ENCODE measurements at regions not wholly inside any gene's neighbourhood (a gene's known extent, or its start where the extent isn't known, plus 50 kb on each side); places are given as distances from the start of the nearest gene placed in this dataset.
"Not testable (repeated sequence)": the region's sequence is repeated elsewhere in the genome, so short reads cannot be mapped to it uniquely, and the experiment has no call there.

DNA sequence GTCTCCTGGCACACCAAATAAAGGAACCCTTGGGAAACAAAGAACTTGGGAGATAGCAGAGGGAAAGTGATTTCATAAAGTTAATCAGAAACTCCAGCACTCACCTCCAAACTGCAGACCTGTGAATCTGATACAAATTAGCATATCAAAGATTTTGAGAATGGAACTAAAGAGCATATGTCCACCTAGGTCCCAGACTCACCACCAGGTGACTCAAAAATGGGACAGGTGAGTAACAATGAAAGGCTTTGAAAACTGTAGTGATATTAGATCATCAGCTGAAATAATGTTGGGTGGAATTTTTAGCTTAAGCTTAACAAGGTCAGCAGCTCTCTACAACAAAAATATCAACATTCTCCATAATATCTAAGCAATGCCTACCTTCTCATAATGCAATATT is 214.8 kb downstream of the RERGL start:
- H3K4me1 ChIP-seq = no peaks in the 10 kb centered on the region
- intact Hi-C loops (cut with DNase I; ENCODE audit: low total_unique reads) = no loop called here
- TF ChIP-seq, protein P1, sequence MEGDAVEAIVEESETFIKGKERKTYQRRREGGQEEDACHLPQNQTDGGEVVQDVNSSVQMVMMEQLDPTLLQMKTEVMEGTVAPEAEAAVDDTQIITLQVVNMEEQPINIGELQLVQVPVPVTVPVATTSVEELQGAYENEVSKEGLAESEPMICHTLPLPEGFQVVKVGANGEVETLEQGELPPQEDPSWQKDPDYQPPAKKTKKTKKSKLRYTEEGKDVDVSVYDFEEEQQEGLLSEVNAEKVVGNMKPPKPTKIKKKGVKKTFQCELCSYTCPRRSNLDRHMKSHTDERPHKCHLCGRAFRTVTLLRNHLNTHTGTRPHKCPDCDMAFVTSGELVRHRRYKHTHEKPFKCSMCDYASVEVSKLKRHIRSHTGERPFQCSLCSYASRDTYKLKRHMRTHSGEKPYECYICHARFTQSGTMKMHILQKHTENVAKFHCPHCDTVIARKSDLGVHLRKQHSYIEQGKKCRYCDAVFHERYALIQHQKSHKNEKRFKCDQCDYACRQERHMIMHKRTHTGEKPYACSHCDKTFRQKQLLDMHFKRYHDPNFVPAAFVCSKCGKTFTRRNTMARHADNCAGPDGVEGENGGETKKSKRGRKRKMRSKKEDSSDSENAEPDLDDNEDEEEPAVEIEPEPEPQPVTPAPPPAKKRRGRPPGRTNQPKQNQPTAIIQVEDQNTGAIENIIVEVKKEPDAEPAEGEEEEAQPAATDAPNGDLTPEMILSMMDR (IDR thresholded peaks at IDR 0.05) = no peak
- TF ChIP-seq POLR2A (IDR thresholded peaks at IDR 0.05) = no peak
- TF ChIP-seq POLR2AphosphoS5 (IDR thresholded peaks at IDR 0.05) = no peak
- DNase-seq (ENCODE audit: low spot score in 2 of 2) = no peak
- H3K36me3 ChIP-seq = no peaks in the 10 kb centered on the region
- no peaks in the 10 kb centered on the region for H3K27me3 ChIP-seq
- peaks cover 3 to 10% of the 10 kb centered on the region in 2 donors for H3K9me3 ChIP-seq
- H3K27ac ChIP-seq = no peak overlapping the region
- no peak overlapping the region for H3K4me3 ChIP-seq

DNA sequence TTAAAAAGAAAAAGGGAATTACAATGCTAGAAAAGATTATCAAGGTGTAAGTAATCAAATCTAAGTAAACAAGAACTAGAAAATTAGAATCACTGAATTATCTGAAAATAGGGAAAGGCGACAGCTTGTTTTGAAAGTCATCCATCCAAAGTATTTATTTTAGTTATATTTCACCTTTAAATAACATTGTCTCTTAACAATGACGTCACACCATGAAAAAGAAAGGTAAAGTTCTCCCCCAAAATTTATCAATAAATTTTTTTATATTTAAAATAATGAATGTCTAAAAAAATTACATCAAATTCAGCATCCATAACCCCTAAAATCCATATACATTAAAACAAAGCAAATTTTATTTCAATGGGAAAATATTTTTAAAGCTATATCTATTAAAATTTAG is 223.2 kb downstream of the RERGL start:
- H3K36me3 ChIP-seq = no peaks in the 10 kb centered on the region
- no peaks in the 10 kb centered on the region for H3K27me3 ChIP-seq
- H3K4me1 ChIP-seq = no peaks in the 10 kb centered on the region
- H3K4me3 ChIP-seq = no peak overlapping the region
- intact Hi-C loops (cut with DNase I; ENCODE audit: low total_unique reads) = no loop called here
- H3K27ac ChIP-seq = no peak overlapping the region
- peaks cover 0 to 5% of the 10 kb centered on the region in 2 donors for H3K9me3 ChIP-seq
- TF ChIP-seq, protein P1 (IDR thresholded peaks at IDR 0.05) = no peak
- no peak for TF ChIP-seq POLR2AphosphoS5 (IDR thresholded peaks at IDR 0.05)
- TF ChIP-seq POLR2A (IDR thresholded peaks at IDR 0.05) = no peak
- DNase-seq (ENCODE audit: low spot score in 2 of 2) = no peak

DNA sequence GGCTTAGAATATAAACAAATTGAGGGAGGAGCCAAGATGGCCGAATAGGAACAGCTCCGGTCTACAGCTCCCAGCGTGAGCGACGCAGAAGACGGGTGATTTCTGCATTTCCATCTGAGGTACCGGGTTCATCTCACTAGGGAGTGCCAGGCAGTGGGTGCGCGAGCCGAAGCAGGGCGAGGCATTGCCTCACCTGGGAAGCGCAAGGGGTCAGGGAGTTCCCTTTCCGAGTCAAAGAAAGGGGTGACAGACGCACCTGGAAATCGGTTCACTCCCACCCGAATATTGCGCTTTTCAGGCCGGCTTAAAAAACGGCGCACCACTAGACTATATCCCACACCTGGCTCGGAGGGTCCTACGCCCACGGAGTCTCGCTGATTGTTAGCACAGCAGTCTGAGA is 234.4 kb downstream of the RERGL start:
- H3K4me1 ChIP-seq; DNase-seq (ENCODE audit: low spot score in 2 of 2); H3K4me3 ChIP-seq; H3K27me3 ChIP-seq; H3K36me3 ChIP-seq; intact Hi-C loops (cut with DNase I; ENCODE audit: low total_unique reads); H3K27ac ChIP-seq; H3K9me3 ChIP-seq: not testable (repeated sequence)

DNA sequence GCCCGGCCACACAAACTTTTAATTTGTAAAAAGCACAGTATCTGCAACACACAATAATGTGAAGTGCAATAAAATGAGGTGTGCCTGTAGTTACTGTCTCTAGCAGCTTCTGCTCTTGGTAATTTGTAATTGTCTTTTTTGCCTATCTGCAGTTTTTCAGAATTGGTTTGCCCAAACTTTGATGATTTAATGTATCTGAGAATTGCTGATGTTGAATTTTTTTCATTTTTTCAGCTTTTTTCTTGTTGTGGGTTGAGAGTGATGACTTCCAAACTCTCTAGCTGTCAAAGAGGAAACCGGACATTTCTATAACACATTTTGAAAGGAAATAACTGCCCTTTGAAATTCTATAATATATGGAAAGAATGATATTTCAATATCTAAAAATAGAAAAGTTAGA is 236.9 kb downstream of the RERGL start:
- TF ChIP-seq POLR2A (IDR thresholded peaks at IDR 0.05) = no peak
- TF ChIP-seq, protein P1 (IDR thresholded peaks at IDR 0.05) = no peak
- no peak for TF ChIP-seq POLR2AphosphoS5 (IDR thresholded peaks at IDR 0.05)
- no peak overlapping the region for H3K27ac ChIP-seq
- intact Hi-C loops (cut with DNase I; ENCODE audit: low total_unique reads) = no loop called here
- no peak for DNase-seq (ENCODE audit: low spot score in 2 of 2)
- H3K9me3 ChIP-seq = peaks cover 4 to 5% of the 10 kb centered on the region in 2 donors
- H3K36me3 ChIP-seq = no peaks in the 10 kb centered on the region
- no peaks in the 10 kb centered on the region for H3K27me3 ChIP-seq
- H3K4me3 ChIP-seq = no peak overlapping the region
- H3K4me1 ChIP-seq = no peaks in the 10 kb centered on the region

DNA sequence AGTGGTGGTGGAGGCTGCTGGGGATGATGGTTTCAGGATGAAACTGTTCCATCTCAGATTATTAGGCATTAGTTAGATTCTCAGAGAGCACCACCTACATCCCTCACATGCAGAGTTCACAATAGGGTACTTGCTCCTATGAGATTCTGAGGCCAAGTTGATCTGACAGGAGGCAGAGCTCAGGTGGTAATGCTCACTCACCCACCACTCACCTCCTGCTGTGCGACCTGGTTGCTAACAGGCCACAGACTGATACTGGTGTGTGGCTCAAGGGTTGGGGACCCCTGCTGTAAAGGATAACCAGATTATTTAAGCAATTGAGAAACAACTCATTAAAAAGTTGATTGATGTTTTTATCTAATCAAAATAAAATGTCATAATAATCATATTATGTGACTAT is 248.5 kb downstream of the RERGL start:
- H3K27me3 ChIP-seq = no peaks in the 10 kb centered on the region
- no peak overlapping the region for H3K27ac ChIP-seq
- TF ChIP-seq, protein P1 (IDR thresholded peaks at IDR 0.05) = no peak
- TF ChIP-seq POLR2A (IDR thresholded peaks at IDR 0.05) = no peak
- no peak for TF ChIP-seq POLR2AphosphoS5 (IDR thresholded peaks at IDR 0.05)
- no peak for DNase-seq (ENCODE audit: low spot score in 2 of 2)
- H3K36me3 ChIP-seq = no peaks in the 10 kb centered on the region
- H3K4me3 ChIP-seq = no peak overlapping the region
- intact Hi-C loops (cut with DNase I; ENCODE audit: low total_unique reads) = no loop called here
- H3K4me1 ChIP-seq = no peaks in the 10 kb centered on the region
- H3K9me3 ChIP-seq = peaks cover 0 to 3% of the 10 kb centered on the region in 2 donors

DNA sequence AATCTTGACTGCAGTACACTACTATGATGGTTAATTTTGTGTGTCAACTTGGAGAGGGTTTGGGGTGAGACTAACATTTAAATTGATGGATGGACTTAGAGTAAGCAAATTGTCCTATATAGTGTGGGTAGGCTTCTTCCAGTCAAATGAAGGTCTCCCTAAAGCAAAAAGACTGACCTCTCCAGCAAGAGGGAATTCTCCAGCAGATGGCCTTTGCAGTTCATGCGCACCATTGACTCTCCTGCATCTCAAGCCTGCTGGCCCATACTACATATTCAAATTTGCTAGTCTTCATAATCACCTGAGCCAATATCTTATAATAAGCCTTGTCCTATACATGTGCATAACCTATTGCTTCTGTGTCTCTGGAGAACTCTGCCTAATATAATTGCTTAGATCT is 260.2 kb downstream of the RERGL start:
- intact Hi-C loops (cut with DNase I; ENCODE audit: low total_unique reads) = no loop called here
- H3K9me3 ChIP-seq = no peaks in the 10 kb centered on the region
- no peaks in the 10 kb centered on the region for H3K36me3 ChIP-seq
- no peak for DNase-seq (ENCODE audit: low spot score in 2 of 2)
- H3K4me3 ChIP-seq = no peak overlapping the region
- H3K27me3 ChIP-seq = no peaks in the 10 kb centered on the region
- H3K4me1 ChIP-seq = no peaks in the 10 kb centered on the region
- no peak overlapping the region for H3K27ac ChIP-seq
- TF ChIP-seq, protein P1 (IDR thresholded peaks at IDR 0.05) = no peak
- TF ChIP-seq POLR2AphosphoS5 (IDR thresholded peaks at IDR 0.05) (no peak), POLR2A (IDR thresholded peaks at IDR 0.05) (no peak)
